ENCODE measurements at regions not wholly inside any gene's neighbourhood (a gene's known extent, or its start where the extent isn't known, plus 50 kb on each side); places are given as distances from the start of the nearest gene placed in this dataset.

GRCh38 chr4:10942156-10942555 is 257.6 kb upstream of the CLNK start (continued):
- TF ChIP-seq, protein P1, sequence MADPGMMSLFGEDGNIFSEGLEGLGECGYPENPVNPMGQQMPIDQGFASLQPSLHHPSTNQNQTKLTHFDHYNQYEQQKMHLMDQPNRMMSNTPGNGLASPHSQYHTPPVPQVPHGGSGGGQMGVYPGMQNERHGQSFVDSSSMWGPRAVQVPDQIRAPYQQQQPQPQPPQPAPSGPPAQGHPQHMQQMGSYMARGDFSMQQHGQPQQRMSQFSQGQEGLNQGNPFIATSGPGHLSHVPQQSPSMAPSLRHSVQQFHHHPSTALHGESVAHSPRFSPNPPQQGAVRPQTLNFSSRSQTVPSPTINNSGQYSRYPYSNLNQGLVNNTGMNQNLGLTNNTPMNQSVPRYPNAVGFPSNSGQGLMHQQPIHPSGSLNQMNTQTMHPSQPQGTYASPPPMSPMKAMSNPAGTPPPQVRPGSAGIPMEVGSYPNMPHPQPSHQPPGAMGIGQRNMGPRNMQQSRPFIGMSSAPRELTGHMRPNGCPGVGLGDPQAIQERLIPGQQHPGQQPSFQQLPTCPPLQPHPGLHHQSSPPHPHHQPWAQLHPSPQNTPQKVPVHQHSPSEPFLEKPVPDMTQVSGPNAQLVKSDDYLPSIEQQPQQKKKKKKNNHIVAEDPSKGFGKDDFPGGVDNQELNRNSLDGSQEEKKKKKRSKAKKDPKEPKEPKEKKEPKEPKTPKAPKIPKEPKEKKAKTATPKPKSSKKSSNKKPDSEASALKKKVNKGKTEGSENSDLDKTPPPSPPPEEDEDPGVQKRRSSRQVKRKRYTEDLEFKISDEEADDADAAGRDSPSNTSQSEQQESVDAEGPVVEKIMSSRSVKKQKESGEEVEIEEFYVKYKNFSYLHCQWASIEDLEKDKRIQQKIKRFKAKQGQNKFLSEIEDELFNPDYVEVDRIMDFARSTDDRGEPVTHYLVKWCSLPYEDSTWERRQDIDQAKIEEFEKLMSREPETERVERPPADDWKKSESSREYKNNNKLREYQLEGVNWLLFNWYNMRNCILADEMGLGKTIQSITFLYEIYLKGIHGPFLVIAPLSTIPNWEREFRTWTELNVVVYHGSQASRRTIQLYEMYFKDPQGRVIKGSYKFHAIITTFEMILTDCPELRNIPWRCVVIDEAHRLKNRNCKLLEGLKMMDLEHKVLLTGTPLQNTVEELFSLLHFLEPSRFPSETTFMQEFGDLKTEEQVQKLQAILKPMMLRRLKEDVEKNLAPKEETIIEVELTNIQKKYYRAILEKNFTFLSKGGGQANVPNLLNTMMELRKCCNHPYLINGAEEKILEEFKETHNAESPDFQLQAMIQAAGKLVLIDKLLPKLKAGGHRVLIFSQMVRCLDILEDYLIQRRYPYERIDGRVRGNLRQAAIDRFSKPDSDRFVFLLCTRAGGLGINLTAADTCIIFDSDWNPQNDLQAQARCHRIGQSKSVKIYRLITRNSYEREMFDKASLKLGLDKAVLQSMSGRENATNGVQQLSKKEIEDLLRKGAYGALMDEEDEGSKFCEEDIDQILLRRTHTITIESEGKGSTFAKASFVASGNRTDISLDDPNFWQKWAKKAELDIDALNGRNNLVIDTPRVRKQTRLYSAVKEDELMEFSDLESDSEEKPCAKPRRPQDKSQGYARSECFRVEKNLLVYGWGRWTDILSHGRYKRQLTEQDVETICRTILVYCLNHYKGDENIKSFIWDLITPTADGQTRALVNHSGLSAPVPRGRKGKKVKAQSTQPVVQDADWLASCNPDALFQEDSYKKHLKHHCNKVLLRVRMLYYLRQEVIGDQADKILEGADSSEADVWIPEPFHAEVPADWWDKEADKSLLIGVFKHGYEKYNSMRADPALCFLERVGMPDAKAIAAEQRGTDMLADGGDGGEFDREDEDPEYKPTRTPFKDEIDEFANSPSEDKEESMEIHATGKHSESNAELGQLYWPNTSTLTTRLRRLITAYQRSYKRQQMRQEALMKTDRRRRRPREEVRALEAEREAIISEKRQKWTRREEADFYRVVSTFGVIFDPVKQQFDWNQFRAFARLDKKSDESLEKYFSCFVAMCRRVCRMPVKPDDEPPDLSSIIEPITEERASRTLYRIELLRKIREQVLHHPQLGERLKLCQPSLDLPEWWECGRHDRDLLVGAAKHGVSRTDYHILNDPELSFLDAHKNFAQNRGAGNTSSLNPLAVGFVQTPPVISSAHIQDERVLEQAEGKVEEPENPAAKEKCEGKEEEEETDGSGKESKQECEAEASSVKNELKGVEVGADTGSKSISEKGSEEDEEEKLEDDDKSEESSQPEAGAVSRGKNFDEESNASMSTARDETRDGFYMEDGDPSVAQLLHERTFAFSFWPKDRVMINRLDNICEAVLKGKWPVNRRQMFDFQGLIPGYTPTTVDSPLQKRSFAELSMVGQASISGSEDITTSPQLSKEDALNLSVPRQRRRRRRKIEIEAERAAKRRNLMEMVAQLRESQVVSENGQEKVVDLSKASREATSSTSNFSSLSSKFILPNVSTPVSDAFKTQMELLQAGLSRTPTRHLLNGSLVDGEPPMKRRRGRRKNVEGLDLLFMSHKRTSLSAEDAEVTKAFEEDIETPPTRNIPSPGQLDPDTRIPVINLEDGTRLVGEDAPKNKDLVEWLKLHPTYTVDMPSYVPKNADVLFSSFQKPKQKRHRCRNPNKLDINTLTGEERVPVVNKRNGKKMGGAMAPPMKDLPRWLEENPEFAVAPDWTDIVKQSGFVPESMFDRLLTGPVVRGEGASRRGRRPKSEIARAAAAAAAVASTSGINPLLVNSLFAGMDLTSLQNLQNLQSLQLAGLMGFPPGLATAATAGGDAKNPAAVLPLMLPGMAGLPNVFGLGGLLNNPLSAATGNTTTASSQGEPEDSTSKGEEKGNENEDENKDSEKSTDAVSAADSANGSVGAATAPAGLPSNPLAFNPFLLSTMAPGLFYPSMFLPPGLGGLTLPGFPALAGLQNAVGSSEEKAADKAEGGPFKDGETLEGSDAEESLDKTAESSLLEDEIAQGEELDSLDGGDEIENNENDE (IDR thresholded peaks at IDR 0.05; ENCODE audit: insufficient replicate concordance, low read length), result no peak
- TF ChIP-seq CREB1 (IDR thresholded peaks at IDR 0.05) (no peak), EGR1 (IDR thresholded peaks at IDR 0.05; ENCODE audit: borderline replicate concordance, low read depth, low read length) (no peak)

All from H1 (cell line).